Forelimb muscle (tissue), 1 donor: ENCODE measurements at regions not wholly inside any gene's neighbourhood (a gene's known extent, or its start where the extent isn't known, plus 50 kb on each side); places are given as distances from the start of the nearest gene placed in this dataset.
"Not testable (repeated sequence)": the region's sequence is repeated elsewhere in the genome, so short reads cannot be mapped to it uniquely, and the experiment has no call there.

ENCODE experiments used
- DNase-seq: peaks from one replicate; pipeline ENCODE4 v3.0.0-alpha.2; 2013; ENCODE audit warnings: low read depth

DNA sequence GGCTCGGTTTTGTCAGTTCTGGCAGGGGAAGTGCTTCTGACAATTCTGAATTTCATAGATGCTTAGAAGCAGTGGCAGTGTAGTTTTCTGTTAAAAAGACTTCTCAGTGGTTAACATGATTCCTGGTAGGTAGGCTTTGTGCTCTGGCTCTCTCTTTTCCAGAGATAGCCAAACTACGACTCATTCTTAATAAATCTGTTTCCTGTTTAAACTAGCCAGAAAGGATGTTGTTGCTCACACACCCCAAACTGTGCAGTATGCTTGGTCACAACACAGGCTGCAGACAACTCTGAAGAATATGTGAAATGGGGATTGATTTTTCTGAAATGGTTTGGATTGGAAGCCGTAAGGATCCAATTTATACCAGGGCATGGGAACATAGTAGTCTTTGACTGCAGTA, 711.5 kb downstream of the PCDH17 start:
- no peak for DNase-seq

- not testable (repeated sequence) for DNase-seq
These were observed 720.6 kb downstream of the PCDH17 start for GRCh38 chr13:58352100-58352499.

DNA sequence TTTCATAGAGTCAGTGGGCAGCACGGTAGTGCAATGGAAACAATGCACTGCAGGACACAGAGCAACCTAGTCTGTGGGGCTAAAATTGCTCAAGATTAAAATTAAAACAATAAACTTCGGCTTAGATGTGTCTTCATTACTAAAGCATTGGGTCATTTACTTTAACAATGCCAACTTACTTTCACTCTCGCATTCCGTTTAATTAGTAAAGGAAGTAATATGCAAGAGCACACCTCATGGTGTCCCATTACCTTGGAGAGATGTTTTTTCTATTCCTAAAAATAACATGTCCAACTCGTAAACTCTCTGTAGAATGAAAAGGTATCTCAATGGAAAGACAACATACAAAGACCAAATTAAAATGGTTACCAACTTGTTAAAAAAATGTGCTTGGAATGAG, 738.4 kb downstream of the PCDH17 start:
- no peak for DNase-seq

DNA sequence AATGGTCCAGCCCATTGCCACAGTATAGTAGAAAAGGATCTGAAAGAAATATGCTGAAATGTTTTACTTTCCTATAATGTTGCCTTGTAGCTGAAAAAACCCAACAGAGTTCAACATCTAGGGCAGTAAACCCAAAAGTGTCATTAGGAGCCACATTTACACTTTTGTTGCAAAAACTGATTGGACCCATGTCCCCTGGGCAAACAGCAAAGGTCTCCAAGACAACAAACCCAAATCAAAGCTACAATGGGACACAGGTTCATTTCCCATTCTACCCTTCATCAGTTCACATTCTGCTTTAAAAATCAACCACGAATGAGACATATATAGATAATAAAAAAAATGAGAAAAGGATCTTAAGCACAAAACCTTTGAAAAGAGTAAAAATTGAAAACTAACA, 744.8 kb downstream of the PCDH17 start:
- no peak for DNase-seq

GRCh38 chr13:58376775-58377174, 745.2 kb downstream of the PCDH17 start:
- no peak for DNase-seq

DNA sequence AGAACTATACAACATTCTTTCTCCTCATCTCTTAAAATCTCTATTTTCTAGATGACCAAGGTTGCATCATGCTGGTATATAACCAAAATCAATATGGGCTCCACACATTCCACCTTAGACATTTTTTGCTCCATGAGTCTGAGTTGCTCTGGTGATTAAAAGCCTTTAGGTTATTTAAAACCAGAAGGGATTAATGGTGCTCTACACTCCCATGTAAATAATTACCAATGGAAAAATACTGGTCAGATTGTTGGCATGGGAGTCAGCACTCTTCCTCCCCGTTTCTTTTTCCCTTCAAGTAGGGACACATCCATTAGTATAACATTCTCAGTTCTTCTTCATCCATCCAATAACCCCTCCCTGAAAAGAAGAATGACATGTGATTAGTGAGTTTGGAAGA, 747.7 kb downstream of the PCDH17 start:
- no peak for DNase-seq

DNA sequence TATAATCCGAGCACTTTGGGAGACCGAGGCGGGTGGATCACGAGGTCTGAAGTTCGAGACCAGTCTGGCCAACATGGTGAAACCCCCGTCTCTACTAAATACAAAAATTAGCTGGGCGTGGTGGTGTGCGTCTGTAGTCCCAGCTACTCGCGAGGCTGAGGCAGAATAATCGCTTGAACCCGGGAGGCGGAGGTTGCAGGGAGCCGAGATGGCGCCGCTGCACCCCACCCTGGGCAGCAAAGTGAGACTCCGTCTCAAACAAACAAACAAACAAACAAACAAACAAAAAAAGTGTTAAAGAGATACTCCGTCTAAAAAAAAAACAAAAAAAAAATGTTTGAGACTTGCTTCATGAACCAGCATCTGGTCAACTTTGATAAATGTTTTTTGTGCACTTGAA, 753.8 kb downstream of the PCDH17 start:
- DNase-seq = not testable (repeated sequence)

DNA sequence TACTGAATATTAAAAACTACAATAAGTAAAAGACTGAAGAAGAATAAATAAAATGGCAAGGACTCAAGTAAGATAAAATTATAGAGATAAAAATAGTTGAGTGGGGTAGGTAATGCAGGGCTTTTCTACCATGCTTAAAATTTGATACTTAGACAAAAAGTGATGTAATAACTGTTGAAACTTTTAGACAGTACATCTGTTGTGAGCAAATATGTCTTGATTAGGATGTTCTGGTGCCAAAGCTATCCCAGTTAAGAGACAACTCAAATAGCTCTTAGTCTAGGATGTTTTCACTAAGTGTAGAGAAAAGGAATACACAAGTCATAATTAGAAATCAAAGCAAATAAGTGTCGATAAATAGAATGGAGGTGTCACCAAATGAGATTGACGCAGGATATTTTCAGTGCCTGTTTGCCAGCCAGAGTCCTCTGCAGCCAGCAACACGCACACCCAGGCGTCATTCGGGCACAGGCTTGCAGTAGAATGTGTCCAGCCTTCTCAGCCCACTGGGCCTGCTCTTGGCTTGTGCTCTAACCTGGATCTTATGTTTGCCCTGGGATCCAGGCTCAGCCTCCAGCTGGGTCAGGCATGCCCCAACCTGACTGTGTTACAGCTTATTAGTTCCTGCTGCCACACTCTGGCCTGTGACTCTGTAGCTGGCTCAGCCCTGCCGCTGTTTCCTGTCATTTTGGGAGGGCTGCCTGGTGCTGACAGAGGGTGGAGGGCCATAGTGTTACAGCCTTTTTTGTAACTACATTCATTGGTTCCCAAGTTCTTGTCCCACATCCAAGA, 766.2 kb downstream of the PCDH17 start:
- DNase-seq = no peak

DNA sequence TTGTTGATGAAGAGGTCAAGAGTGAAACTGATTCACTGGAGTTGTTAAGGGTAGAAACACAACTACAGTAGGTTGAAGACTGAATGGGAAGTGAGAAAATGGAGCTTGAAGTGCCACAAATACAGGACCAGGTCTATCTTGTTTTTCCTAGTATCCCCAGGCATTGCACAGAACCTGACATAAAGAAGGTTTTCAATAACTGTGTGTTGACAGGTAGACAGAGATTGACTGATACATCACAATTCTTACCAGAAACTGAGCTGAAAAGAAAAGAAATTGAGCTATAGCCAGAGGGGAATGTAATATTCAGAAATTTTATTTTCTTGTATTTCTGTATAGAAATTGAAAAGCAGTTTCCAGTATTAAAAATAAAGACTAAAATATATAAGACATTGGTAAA, 767.7 kb downstream of the PCDH17 start:
- DNase-seq = no peak

- DNase-seq = no peak
These were observed 775.0 kb downstream of the PCDH17 start for GRCh38 chr13:58406545-58406944.

DNA sequence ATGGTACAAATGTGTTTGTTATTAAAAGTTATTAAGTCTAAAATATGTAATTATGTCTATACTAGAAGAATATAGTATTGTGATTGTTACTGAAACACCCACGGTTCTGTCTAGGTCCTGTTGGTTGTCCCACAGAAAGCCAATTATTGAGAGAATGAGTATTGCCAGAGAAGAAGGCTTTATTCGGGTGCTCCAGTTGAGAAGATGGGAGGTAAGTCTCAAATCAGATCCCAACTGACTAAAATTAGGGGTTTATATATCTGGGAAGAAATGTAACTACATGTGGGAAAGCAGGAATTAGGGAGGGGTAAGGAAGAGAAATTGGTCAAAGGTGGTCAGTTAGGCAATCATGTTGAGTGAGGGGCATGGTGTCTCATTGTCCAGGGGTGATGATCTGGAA, 798.4 kb downstream of the PCDH17 start:
- no peak for DNase-seq

DNA sequence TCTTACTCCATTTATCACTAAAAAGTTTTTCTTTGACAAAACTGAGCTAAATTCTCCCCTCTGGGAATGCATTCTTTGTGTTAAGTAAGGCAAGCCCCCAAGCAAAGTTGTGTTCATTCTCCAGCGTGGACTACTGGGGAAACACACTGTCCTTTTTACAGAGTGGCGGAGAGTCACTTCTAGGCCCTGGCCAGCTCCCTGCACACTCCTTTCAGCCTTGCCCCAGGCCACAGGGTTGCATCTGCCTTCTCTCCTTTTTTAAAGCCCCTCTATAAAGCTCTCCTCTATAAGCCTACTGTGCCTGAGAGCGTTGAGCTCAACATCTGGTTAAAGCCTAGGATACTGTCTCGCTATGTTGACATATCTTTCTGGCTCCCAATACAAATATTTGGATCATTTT, 803.4 kb downstream of the PCDH17 start:
- no peak for DNase-seq

DNA sequence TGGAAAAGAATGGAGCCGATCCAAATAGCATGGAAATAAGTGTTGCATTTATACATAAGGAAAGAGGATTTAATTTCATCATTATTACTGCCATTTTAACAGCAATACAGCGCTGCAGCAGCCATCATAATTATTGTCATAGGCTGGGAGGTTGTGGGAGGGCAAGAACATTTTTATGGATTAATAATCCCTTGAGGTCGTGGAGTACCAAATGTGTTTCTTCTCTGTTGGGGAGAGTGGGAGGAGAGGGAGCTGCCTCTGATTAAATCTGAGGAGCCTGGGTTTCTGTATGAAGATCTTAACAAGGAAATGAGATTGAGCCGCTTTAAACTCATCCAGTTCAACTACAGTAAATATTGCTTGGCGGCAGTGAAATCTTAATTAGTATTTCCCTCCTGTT, 805.9 kb downstream of the PCDH17 start:
- DNase-seq = no peak

DNA sequence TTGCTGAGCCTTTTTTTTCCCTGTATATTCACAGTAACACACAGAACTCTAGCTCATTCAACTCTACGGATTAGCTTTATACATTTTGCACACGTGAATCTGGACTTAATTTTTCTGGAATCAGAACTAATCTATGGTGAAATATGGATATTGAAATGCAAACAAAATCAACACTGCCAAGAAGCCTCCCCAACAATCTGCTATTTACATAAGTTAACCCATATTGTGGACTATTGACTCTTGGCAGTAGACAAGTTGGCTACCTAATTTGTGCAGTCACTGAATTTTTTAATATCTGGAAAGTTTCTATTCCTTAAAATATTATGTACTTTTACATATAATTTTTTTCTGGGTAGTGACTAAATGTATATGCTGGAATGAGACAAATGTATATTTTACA, 815.4 kb downstream of the PCDH17 start:
- DNase-seq = no peak

GRCh38 chr13:58452123-58452623, 820.6 kb downstream of the PCDH17 start:
- no peak for DNase-seq

DNA sequence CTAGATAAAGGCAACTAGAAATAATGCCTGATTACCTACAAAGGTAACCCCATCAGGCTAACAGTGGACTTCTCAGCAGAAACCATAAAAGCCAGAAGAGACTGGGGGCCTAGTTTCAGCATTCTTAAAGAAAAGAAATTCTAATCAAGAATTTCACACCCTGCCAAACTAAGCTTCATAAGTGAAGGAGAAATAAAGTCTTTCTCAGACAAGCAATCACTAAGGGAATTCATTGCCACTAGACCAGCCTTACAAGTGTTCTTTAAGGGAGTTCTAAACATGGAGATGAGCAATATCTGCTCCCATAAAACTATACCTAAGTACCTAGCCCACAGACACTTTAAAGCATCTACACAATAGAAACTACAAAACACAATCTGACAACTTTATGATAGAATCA, 823.5 kb downstream of the PCDH17 start:
- no peak for DNase-seq

DNA sequence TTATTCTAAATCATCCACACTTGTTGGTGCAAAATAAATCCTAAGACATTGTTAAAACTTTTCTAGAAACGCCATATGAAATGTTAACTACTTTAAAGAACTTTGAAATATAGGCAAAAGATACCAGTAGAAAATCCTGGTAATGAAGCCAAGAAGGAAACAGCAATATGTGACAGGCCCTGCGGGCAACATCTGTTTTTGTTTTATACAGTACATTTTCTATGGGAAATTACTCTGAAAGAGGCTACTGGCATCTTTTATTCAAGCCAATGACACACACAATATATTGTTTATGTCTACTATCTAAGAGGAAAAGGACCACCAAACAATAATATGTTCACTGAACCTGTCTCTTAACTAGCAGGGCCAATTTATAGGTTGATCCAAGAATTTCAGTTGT, 829.7 kb downstream of the PCDH17 start:
- DNase-seq = no peak

DNA sequence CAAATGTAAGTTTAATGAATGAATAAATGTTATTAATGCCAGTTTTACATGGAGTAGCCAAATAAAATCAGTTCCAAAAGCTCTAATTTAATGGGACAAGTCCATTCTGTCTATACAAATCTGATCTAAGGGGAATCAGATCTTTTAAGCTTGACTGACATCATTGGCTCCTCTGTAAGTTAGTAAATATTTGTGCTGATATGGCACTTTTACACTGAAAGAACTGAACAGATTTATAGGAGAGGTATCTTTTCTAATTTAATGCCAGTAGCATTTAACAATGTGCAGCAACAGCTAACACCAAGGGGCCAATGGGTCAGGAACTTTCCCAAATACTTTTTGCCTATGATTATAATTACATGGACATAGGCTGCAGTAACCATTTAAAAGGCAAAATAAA, 832.3 kb downstream of the PCDH17 start:
- no peak for DNase-seq

DNA sequence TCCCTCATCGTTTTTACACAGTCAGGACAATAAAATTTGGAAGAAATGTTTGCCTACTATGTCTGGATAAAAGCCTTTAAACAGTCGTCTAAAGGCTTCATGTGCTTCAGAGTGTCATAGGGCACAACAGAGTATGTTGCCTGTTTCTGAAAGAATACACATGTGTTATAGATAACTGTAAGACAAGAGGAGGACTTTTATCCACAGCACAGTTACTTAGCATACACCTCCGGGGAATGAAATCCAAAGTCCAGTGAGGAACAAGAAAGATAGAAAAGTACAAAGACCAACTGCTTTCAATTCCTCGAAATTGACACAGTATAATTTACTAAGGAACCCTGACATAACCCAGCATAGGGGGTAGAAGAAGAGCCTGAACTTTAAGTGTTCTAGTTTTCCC, 835.6 kb downstream of the PCDH17 start:
- no peak for DNase-seq

- DNase-seq = no peak
These were observed 840.9 kb downstream of the PCDH17 start for GRCh38 chr13:58472483-58472882.

GRCh38 chr13:58474581-58474980, 843.0 kb downstream of the PCDH17 start:
- no peak for DNase-seq

DNA sequence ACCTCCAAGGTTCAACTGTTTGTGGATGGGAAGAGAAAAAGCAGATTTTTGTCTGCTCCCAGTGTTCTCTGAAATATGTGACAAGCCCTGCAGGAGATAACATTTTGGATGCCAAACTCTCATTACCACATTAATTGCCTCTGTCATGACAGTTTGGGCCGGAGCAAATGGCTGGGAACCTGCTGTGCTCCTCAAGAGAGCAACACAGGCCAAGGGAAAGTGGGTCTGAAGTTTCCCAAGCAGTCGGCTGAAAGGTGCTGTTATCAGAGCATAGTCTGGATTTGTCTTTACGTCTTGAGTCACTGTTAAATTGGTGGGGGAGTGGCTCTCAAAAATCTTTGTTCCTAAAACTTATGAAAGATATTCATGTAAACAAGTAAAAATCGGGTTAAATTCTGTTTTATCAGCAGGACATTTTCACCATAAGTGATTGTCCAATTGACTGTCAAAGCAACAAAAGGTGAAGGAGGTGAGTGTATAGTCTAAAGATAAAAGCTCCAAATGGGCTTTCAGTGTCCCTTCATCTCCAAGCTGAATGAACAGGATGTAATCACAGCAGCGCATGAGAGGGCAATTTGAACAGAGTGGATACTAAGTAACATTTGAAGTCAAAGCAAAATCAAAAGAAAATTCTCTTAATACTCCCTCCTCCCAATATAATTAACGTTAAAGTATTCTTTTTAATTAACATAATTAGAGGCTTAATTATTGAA, 844.8 kb downstream of the PCDH17 start:
- DNase-seq = no peak

- DNase-seq = no peak
These were observed 847.3 kb downstream of the PCDH17 start for GRCh38 chr13:58478858-58479257.
